ENCODE measurements at regions not wholly inside any gene's neighbourhood (a gene's known extent, or its start where the extent isn't known, plus 50 kb on each side); places are given as distances from the start of the nearest gene placed in this dataset.

GRCh38 chr9:134575103-134575900 lies 66.3 kb upstream of the COL5A1 start:
- H3K4me1 ChIP-seq, result no peaks in the 10 kb centered on the region
- H3K27ac ChIP-seq, result no peak overlapping the region
- ATAC-seq (no peak), DNase-seq (peak; percentile 35)
- H3K36me3 ChIP-seq, result no peaks in the 10 kb centered on the region
- intact Hi-C loops (cut with DNase I), result no loop called here
- TF ChIP-seq CTCF (IDR thresholded peaks at IDR 0.05), result no peak
- peaks cover 10% of the 10 kb centered on the region for H3K27me3 ChIP-seq
- H3K4me3 ChIP-seq, result no peak overlapping the region
- no peaks in the 10 kb centered on the region for H3K9me3 ChIP-seq

- Histone ChIP-seq H3K27ac (no peak overlapping the region), H3K27me3 (peaks cover 14% of the 10 kb centered on the region), H3K4me3 (no peak overlapping the region), H3K36me3 (no peaks in the 10 kb centered on the region), H3K4me1 (no peaks in the 10 kb centered on the region), H3K9me3 (no peaks in the 10 kb centered on the region)
- TF ChIP-seq CTCF (IDR thresholded peaks at IDR 0.05), result no peak
- intact Hi-C loops (cut with DNase I), result no loop called here
- DNase-seq (peak; percentile 2), ATAC-seq (no peak)
Measured at GRCh38 chr9:134575901-134576176, 65.8 kb upstream of the COL5A1 start.

DNA sequence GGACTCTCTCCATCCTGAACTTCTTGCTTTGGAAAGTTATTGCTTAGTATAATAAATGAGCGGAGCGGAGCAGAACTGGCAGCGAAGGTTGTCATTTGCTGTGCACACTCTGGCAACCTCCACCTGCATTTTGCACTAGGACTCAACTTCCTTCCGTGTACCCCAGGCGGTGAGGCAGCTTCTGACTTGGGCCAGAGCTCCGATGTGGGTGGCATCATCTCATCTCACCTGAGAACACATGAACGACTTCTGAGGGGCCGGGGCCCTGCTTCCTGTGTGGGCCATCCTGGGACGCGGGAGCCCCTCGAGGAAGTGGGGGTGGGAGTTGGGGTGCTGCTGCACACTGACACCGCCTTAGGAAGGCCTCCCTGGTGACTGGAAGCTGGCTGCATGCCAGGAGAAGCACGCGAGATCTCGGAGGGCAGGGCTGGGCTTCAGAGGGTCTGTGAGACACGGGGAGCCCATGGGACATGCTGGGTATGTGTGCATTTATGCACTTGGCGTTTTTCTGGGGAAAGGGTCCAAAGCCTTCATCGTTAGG lies 56.5 kb upstream of the COL5A1 start:
- H3K4me1 ChIP-seq, result no peaks in the 10 kb centered on the region
- ATAC-seq (no peak), DNase-seq (peak; percentile 52)
- H3K36me3 ChIP-seq, result no peaks in the 10 kb centered on the region
- H3K4me3 ChIP-seq, result no peak overlapping the region
- intact Hi-C loops (cut with DNase I), result no loop called here
- H3K27me3 ChIP-seq, result peaks cover 9% of the 10 kb centered on the region
- H3K27ac ChIP-seq, result no peak overlapping the region
- H3K9me3 ChIP-seq, result no peaks in the 10 kb centered on the region
- TF ChIP-seq CTCF (IDR thresholded peaks at IDR 0.05), result no peak

- DNase-seq (peak; percentile 44), ATAC-seq (no peak)
- no peak for TF ChIP-seq CTCF (IDR thresholded peaks at IDR 0.05)
Measured at GRCh38 chr9:134585746-134586706, 55.6 kb upstream of the COL5A1 start.

GRCh38 chr9:134589748-134590147 lies 51.9 kb upstream of the COL5A1 start:
- intact Hi-C loops (cut with DNase I), result no loop called here
- Histone ChIP-seq H3K4me1 (no peaks in the 10 kb centered on the region), H3K27me3 (no peaks in the 10 kb centered on the region), H3K9me3 (no peaks in the 10 kb centered on the region), H3K36me3 (no peaks in the 10 kb centered on the region), H3K4me3 (no peak overlapping the region), H3K27ac (no peak overlapping the region)
- ATAC-seq (no peak), DNase-seq (no peak)
- no peak for TF ChIP-seq CTCF (IDR thresholded peaks at IDR 0.05)

More at GRCh38 chr9:134585746-134586706, 55.6 kb upstream of the COL5A1 start:
- H3K36me3 ChIP-seq, result no peaks in the 10 kb centered on the region
- H3K27me3 ChIP-seq, result peaks cover 3% of the 10 kb centered on the region
- no peak overlapping the region for H3K27ac ChIP-seq
- no peaks in the 10 kb centered on the region for H3K4me1 ChIP-seq
- intact Hi-C loops (cut with DNase I), result no loop called here
- H3K4me3 ChIP-seq, result no peak overlapping the region
- H3K9me3 ChIP-seq, result no peaks in the 10 kb centered on the region
